Skeletal muscle satellite cell (primary cell): ENCODE measurements at regions not wholly inside any gene's neighbourhood (a gene's known extent, or its start where the extent isn't known, plus 50 kb on each side); places are given as distances from the start of the nearest gene placed in this dataset.
"Not testable (repeated sequence)": the region's sequence is repeated elsewhere in the genome, so short reads cannot be mapped to it uniquely, and the experiment has no call there.

Source experiments
- H3K27me3 ChIP-seq: 2 replicates; pipeline ENCODE4 v1.7.0; 2013; ENCODE audit warnings: low read length; ENCODE audit not compliant: control insufficient read depth, insufficient read depth
- H3K36me3 ChIP-seq: 2 replicates; pipeline ENCODE4 v1.7.0; 2013; ENCODE audit warnings: mild to moderate bottlenecking, control low read depth, low read length; ENCODE audit not compliant: insufficient read depth
- H3K4me1 ChIP-seq: 2 replicates; pipeline ENCODE4 v1.7.0; 2013; ENCODE audit warnings: low read length; ENCODE audit not compliant: control insufficient read depth, insufficient read depth
- H3K4me2 ChIP-seq: 2 replicates; pipeline ENCODE4 v1.7.0; 2013; ENCODE audit warnings: mild to moderate bottlenecking, low read length
- H3K4me3 ChIP-seq: 2 replicates; pipeline ENCODE4 v1.7.0; 2013; ENCODE audit warnings: low read length
- H3K9ac ChIP-seq: 2 replicates; pipeline ENCODE4 v1.7.0; 2013; ENCODE audit warnings: mild to moderate bottlenecking, low read depth, low read length, moderate library complexity
- H3K9me3 ChIP-seq: replicated peaks from 2 replicates; pipeline ENCODE4 v1.7.0; 2013; ENCODE audit warnings: mild to moderate bottlenecking, control low read depth, low read length

DNA sequence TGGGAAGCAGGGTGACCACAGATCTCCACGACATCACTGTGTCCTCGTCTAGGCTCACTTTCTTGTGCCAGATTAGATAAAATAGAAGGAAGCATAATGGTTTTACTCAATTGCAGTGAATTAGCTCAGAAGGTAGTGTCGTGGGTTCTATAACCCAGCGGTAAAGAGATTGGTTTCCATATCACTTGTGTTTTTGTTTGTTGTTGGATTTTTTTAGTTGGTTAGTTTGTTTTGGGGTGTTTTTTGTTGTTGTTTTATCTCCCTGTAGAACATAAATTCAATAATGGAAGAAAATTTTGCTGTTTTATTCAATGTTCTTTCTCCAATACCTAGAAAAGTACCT lies 85.9 kb upstream of the PRSS16 start:
- Histone ChIP-seq H3K36me3 (no peaks in the 10 kb centered on the region), H3K9me3 (no peaks in the 10 kb centered on the region), H3K9ac (no peak overlapping the region), H3K4me2 (peak overlapping the region; percentile 26), H3K4me1 (no peaks in the 10 kb centered on the region), H3K4me3 (no peak overlapping the region), H3K27me3 (peaks cover 5% of the 10 kb centered on the region)

DNA sequence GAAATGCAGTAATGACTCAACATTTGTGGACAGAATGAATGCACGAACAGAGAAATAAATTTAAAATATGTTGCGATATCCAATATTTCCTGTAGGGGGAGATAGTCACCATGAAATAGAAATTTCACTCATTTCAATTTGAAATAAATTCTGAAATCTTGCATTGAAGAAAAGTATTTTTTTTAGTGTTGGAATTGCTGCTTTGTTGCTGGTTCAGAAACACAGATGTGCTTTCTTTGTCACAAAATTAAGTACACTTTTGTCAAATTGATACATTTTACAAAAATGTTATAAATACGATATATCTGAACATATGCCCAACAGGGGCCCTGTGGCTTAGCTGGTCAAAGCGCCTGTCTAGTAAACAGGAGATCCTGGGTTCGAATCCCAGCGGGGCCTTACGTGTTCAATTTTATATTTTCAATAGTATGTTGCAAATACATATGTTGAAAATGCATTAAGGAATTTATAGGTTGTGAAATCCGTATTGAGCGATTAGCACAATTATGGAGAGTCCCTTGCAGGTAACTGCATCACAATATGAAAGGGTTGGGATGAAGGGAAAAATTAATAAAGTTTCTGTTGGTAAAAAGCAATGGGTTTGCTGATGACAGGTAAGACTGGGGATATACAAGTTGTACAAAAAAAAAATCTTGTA lies 85.4 kb upstream of the PRSS16 start:
- no peaks in the 10 kb centered on the region for H3K36me3 ChIP-seq
- no peaks in the 10 kb centered on the region for H3K9me3 ChIP-seq
- no peak overlapping the region for H3K9ac ChIP-seq
- H3K4me1 ChIP-seq: no peaks in the 10 kb centered on the region
- H3K4me2 ChIP-seq: peak overlapping the region; percentile 26
- H3K4me3 ChIP-seq: no peak overlapping the region
- peaks cover 5% of the 10 kb centered on the region for H3K27me3 ChIP-seq

DNA sequence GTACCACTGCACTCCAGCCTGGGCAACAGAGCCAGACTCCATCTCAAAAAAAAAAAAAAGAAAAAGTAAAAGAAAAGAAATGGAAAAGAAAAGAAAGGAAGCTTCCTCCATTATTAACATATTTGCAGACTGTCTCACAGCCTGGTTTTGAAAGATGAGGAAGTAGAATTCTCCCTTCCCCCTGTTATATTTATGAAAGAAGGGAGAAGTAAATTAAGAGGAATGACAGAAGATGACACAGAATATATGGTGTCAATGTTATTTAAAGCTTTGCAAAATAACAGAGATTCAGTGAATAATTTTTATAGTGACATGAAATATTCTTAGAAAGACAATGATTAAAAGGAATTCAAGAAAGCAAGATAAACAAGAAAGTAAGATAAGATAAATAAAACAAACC lies 83.7 kb upstream of the PRSS16 start:
- Histone ChIP-seq H3K27me3 (peaks cover 5% of the 10 kb centered on the region), H3K4me2 (no peak overlapping the region), H3K4me3 (no peak overlapping the region), H3K9ac (no peak overlapping the region), H3K36me3 (no peaks in the 10 kb centered on the region), H3K9me3 (no peaks in the 10 kb centered on the region), H3K4me1 (peaks cover 15% of the 10 kb centered on the region)

DNA sequence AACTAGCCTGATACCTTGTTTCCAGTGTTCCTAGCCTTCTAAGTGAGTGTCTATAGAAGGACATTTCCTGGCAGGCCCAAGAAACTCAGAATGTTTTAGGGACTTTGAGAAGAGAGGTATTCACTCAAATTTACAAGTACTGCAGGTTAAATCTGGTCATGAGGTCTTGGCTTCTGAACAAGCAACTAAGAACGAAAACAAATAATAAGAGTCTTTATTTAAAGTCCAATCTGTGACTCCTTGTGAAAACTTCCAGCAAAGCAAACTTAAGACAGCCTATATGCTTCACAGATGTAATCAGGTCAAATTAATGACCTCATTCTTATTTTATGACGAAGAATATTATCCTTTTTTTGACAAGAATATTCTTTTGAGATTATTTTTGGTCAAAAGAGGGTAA lies 79.4 kb upstream of the PRSS16 start:
- H3K4me3 ChIP-seq: no peak overlapping the region
- no peaks in the 10 kb centered on the region for H3K36me3 ChIP-seq
- peaks cover 21% of the 10 kb centered on the region for H3K4me1 ChIP-seq
- H3K9me3 ChIP-seq: no peaks in the 10 kb centered on the region
- peak overlapping the region; percentile 69 for H3K9ac ChIP-seq
- peak overlapping the region; percentile 67 for H3K4me2 ChIP-seq
- no peaks in the 10 kb centered on the region for H3K27me3 ChIP-seq

DNA sequence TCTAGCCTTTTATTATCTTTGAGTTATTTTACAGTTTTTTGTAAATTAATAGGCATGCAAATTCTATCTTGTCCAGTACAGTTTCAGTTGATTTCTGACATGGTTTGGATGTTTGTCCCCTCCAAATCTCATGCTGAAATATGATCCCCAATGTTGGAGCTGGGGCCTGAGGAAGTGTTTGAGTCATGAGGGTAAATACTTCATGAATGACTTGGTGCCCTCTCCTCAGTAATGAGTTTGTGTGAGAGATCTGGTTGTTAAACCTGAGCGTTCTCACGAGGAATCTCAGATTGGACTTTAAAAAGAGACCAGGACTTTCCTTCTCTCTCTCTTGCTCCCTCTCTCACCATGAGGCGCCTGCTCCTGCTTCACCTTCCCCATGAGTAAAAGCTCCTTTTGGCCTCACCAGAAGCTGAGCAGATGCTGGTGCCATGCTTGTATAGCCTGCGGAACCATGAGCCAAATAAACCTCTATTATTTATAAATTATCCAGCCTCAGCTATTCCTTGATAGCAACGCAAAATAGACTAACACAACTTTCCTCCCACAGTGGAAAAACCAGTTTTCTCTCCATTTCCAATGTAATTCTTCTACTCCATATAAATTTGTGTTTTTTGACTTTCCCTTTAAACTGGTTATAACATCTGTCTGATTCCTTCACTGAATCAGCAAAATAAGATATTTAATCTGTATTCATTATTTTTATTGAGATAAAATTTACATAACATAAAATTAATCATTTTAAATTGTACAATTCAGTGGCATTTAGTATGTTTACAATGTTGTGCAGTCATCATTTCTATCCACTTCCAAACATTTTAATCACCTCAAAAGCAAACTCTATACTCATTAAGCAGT lies 78.7 kb upstream of the PRSS16 start:
- Histone ChIP-seq H3K36me3 (no peaks in the 10 kb centered on the region), H3K4me3 (peak overlapping the region; percentile 43), H3K27me3 (no peaks in the 10 kb centered on the region), H3K9ac (peak overlapping the region; percentile 69), H3K4me2 (peak overlapping the region; percentile 67), H3K9me3 (no peaks in the 10 kb centered on the region), H3K4me1 (peaks cover 21% of the 10 kb centered on the region)

DNA sequence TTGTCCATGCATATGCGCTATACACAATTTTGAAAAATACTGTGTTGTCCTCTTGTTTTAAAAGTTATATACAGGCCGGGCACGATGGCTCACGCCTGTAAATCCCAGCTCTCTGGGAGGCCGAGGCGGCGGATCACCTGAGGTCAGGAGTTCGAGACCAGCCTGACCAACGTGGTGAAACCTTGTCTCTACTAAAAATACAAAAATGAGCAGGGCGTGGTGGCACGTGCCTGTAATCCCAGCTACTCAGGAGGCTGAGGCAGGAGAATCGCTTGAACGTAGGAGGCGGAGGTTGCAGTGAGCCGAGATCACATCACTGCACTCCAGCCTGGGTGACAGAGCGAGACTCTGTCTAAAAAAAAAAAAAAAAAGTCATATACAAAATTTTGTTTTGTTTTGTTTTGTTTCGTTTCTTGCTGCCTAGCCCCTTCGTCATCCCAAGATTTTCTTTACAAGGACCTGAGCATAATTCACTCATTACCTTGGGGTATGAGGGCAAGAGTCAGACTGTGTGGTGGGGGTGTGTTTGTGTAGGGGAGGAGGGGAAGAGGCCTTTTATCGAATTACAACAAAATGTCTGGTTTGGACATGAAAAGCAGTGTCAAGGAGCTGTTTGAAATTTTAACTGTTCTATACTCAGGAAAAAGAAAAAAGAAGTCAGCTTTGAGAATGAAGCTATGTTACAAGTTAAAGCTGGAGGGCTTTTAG lies 74.8 kb upstream of the PRSS16 start:
- H3K9me3 ChIP-seq, H3K36me3 ChIP-seq, H3K9ac ChIP-seq, H3K4me3 ChIP-seq, H3K4me2 ChIP-seq, H3K27me3 ChIP-seq: not testable (repeated sequence)
- H3K4me1 ChIP-seq: peaks cover 18% of the 10 kb centered on the region

DNA sequence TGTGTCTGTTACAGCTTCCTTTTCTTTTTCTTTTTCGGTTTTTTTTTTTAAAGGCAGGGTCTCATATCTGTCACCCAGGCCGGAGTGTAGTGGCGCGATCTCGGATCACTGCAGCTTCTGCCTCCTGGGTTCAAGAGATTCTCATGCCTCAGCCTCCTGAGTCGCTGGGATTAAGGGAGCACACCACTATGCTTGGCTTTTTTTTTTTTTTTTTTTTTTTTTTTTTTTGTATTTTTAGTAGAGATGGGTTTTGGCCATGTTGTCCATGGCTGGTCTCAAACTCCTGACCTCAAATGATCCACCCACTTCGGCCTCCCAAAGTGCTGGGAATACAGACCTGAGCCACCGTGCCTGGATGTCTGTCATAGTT lies 74.3 kb upstream of the PRSS16 start:
- H3K9ac ChIP-seq, H3K36me3 ChIP-seq, H3K4me2 ChIP-seq, H3K9me3 ChIP-seq, H3K27me3 ChIP-seq, H3K4me3 ChIP-seq: not testable (repeated sequence)
- peaks cover 13% of the 10 kb centered on the region for H3K4me1 ChIP-seq

DNA sequence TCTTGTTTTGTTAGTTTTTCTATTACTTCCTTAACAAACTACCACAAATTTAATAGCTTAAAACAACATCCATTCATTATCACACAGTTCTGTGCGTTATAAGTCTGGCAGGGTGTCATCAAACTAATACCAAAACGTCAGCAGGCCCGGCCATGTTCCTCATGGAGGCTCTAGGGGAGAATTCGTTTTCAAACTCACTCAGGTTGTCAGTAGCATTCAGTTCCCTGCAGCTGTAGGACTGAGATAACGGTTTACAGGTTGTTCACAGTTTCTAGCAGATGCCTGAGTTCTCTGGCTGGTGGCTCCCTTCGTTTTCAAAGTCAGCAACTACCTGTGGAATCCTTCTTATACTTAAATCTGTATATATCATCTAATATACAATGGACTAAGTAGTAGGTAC lies 72.5 kb upstream of the PRSS16 start:
- Histone ChIP-seq H3K4me2 (no peak overlapping the region), H3K9ac (no peak overlapping the region), H3K9me3 (no peaks in the 10 kb centered on the region), H3K4me3 (no peak overlapping the region), H3K27me3 (no peaks in the 10 kb centered on the region), H3K4me1 (no peaks in the 10 kb centered on the region), H3K36me3 (no peaks in the 10 kb centered on the region)

DNA sequence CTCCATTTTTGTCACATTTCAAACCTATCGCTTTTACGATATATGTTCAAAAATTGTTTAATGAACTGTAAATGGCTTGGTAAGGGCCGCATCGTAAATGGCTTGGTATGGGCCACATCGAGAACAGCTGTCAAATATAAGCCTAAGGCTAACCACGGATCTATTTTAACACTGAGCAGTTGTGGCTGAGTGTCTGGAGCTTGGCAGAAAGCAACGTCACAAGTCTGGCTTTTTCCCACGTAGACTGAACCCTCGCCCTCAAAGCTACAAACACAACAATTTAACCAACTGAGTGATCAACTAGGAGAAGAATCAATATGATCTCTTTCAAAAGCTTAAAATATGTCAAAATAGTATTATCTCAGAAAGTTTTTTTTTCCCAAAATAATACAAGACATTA lies 71.4 kb upstream of the PRSS16 start:
- peak overlapping the region; percentile 96 for H3K4me2 ChIP-seq
- no peaks in the 10 kb centered on the region for H3K4me1 ChIP-seq
- H3K4me3 ChIP-seq: peak overlapping the region; percentile 98
- H3K9ac ChIP-seq: peak overlapping the region; percentile 76
- H3K36me3 ChIP-seq: no peaks in the 10 kb centered on the region
- no peaks in the 10 kb centered on the region for H3K9me3 ChIP-seq
- peaks cover 4% of the 10 kb centered on the region for H3K27me3 ChIP-seq

DNA sequence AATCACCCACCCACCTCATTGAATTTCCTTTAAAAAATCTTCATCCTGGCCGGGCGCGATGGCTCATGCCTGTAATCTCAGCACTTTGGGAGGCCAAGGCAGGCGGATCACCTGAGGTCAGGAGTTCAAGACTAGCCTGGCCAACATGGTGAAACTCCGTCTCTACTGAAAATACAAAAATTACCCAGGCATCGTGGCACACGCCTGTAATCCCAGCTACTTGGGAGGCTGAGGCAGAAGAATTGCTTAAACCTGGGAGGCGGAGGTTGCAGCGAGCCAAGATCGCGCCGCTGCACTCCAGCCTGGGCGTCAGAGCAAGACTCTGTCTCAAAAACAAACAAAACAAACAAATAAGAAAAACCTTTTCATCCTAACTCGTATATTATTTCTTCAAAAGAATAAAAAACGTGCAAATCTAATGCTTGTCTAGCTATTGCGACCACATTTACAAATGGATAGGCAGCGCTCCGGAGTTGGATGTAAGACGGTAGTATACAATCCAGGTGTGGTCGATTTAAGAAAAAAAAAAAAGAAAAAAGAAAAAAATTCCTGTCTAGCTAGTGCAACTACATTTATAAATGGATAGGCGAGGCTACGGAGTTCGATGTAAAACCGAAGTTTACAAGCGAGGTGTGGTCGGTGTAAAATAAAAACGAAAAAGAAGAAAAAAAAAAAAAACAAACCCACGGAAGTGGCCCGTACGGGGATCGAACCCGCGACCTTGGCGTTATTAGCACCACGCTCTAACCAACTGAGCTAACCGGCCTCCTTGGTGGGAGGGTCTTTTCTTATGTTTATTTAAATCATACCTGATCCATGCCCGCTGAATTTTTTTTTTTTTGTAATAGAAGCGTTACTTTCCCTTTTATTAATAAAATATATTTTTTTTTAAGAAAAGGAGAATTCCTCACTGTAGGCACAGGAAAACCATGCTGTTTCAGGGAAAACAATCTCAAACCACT lies 70.7 kb upstream of the PRSS16 start:
- peak overlapping the region; percentile 98 for H3K4me3 ChIP-seq
- peak overlapping the region; percentile 96 for H3K4me2 ChIP-seq
- no peaks in the 10 kb centered on the region for H3K36me3 ChIP-seq
- no peaks in the 10 kb centered on the region for H3K9me3 ChIP-seq
- H3K4me1 ChIP-seq: no peaks in the 10 kb centered on the region
- peak overlapping the region; percentile 94 for H3K9ac ChIP-seq
- peaks cover 10% of the 10 kb centered on the region for H3K27me3 ChIP-seq
